MM.1S (cell line): ENCODE measurements at regions not wholly inside any gene's neighbourhood (a gene's known extent, or its start where the extent isn't known, plus 50 kb on each side); places are given as distances from the start of the nearest gene placed in this dataset.

ENCODE experiments used
- CTCF ChIP-seq: fragments of 300-600 bp; sonication (generic); IDR thresholded peaks from 2 replicates; pipeline ENCODE4 v1.5.1; 2016; ENCODE audit warnings: antibody characterized with exemption, low read length, mixed read lengths
- EZH2phosphoT487 ChIP-seq: fragments of 300-600 bp; sonication (generic); IDR thresholded peaks from 2 replicates; pipeline ENCODE4 v1.6.1; 2018; ENCODE audit warnings: antibody characterized with exemption, low read length

- TF ChIP-seq CTCF (no peak), EZH2phosphoT487 (no peak)
Observed at GRCh38 chr3:34463414-34463813, 665.0 kb downstream of the PDCD6IP start.
